SK-N-SH treated with all-trans-retinoic acid at 6 μM for 48 hours (cell line): ENCODE measurements at regions not wholly inside any gene's neighbourhood (a gene's known extent, or its start where the extent isn't known, plus 50 kb on each side); places are given as distances from the start of the nearest gene placed in this dataset.

Source experiments
- ATAC-seq: fragments of 200-7000 bp; cut with Tn5 transposase; 3 replicates; pipeline ENCODE4 v1.9.1; 2020; ENCODE audit warnings: mild to moderate bottlenecking, moderate library complexity
- ARNTL ChIP-seq: fragments of 450-650 bp; formaldehyde crosslinking; IDR thresholded peaks from 2 replicates; pipeline ENCODE4 v1.5.0; 2020; ENCODE audit warnings: low read depth, mild to moderate bottlenecking, moderate library complexity, borderline replicate concordance
- BACH2 ChIP-seq: fragments of 250-450 bp; sonication (Bioruptor Pico); IDR thresholded peaks from 2 replicates; pipeline ENCODE4 v1.9.0; 2021; ENCODE audit warnings: mild to moderate bottlenecking, borderline replicate concordance
- CSDC2 ChIP-seq: fragments of 250-450 bp; sonication (Bioruptor Pico); IDR thresholded peaks from 2 replicates; pipeline ENCODE4 v1.5.0; 2020; ENCODE audit warnings: mild to moderate bottlenecking, moderate library complexity
- CSRNP3 ChIP-seq: fragments of 250-450 bp; sonication (Bioruptor Pico); IDR thresholded peaks from 2 replicates; pipeline ENCODE4 v1.5.1; 2021; ENCODE audit warnings: mild to moderate bottlenecking, moderate library complexity
- ESRRG ChIP-seq: fragments of 250-450 bp; sonication (Bioruptor Pico); IDR thresholded peaks from 2 replicates; pipeline ENCODE4 v1.6.1; 2021; ENCODE audit warnings: mild to moderate bottlenecking
- GLIS3 ChIP-seq: fragments of 250-450 bp; sonication (Bioruptor Pico); IDR thresholded peaks from 2 replicates; pipeline ENCODE4 v1.5.0; 2020; ENCODE audit warnings: mild to moderate bottlenecking, moderate library complexity
- ISL1 ChIP-seq: fragments of 250-450 bp; sonication (Bioruptor Pico); IDR thresholded peaks from 2 replicates; pipeline ENCODE4 v2.1.2; 2022; ENCODE audit warnings: mild to moderate bottlenecking, moderate library complexity
- OSR1 ChIP-seq: fragments of 250-450 bp; sonication (Bioruptor Pico); IDR thresholded peaks from 2 replicates; pipeline ENCODE4 v1.8.0; 2022; ENCODE audit warnings: moderate library complexity, mild to moderate bottlenecking, inconsistent platforms
- PATZ1 ChIP-seq: fragments of 250-450 bp; sonication (Bioruptor Pico); IDR thresholded peaks from 2 replicates; pipeline ENCODE4 v1.8.0; 2020; ENCODE audit warnings: mild to moderate bottlenecking, moderate library complexity, borderline replicate concordance
- PPARA ChIP-seq: fragments of 250-450 bp; sonication (Bioruptor Pico); IDR thresholded peaks from 2 replicates; pipeline ENCODE4 v1.5.0; 2020; ENCODE audit warnings: mild to moderate bottlenecking, borderline replicate concordance
- RARB ChIP-seq: fragments of 250-450 bp; sonication (Bioruptor Pico); IDR thresholded peaks from 2 replicates; pipeline ENCODE4 v1.8.0; 2021; ENCODE audit warnings: mild to moderate bottlenecking, moderate library complexity
- SNAI2 ChIP-seq: fragments of 250-450 bp; sonication (Bioruptor Pico); IDR thresholded peaks from 2 replicates; pipeline ENCODE4 v1.5.0; 2020; ENCODE audit warnings: mild to moderate bottlenecking, moderate library complexity
- TOX ChIP-seq: fragments of 250-450 bp; sonication (Bioruptor Pico); IDR thresholded peaks from 2 replicates; pipeline ENCODE4 v1.8.0; 2021; ENCODE audit warnings: mild to moderate bottlenecking, moderate library complexity, borderline replicate concordance
- ZC3H10 ChIP-seq: fragments of 250-450 bp; sonication (Bioruptor Pico); IDR thresholded peaks from 2 replicates; pipeline ENCODE4 v1.5.1; 2021; ENCODE audit warnings: mild to moderate bottlenecking, moderate library complexity
- ZFP3 ChIP-seq: fragments of 250-450 bp; sonication (Bioruptor Pico); IDR thresholded peaks from 2 replicates; pipeline ENCODE4 v1.5.0; 2020; ENCODE audit warnings: mild to moderate bottlenecking, moderate library complexity
- ZNF565 ChIP-seq: fragments of 450-650 bp; formaldehyde crosslinking; conservative IDR thresholded peaks from 2 replicates; pipeline ENCODE4 v1.5.0; 2020; ENCODE audit warnings: low read depth, mild to moderate bottlenecking, moderate library complexity
- ZNF70 ChIP-seq: fragments of 450-650 bp; formaldehyde crosslinking; IDR thresholded peaks from 2 replicates; pipeline ENCODE4 v1.5.0; 2020; ENCODE audit warnings: mild to moderate bottlenecking, moderate library complexity
- ZNF8 ChIP-seq: fragments of 450-650 bp; formaldehyde crosslinking; IDR thresholded peaks from 2 replicates; pipeline ENCODE4 v1.5.0; 2020; ENCODE audit warnings: mild to moderate bottlenecking, moderate library complexity
- TF ChIP-seq, protein P1 (sequence below): fragments of 250-450 bp; sonication (Bioruptor Pico); IDR thresholded peaks from 2 replicates; pipeline ENCODE4 v1.5.1; 2020; ENCODE audit warnings: low read depth, mild to moderate bottlenecking, moderate library complexity

- ATAC-seq = no peak
- TF ChIP-seq OSR1 (CRISPR knock-in tag) (no peak), ZFP3 (no peak), GLIS3 (CRISPR knock-in tag) (no peak), ISL1 (CRISPR knock-in tag) (no peak)
- TF ChIP-seq, protein P1, sequence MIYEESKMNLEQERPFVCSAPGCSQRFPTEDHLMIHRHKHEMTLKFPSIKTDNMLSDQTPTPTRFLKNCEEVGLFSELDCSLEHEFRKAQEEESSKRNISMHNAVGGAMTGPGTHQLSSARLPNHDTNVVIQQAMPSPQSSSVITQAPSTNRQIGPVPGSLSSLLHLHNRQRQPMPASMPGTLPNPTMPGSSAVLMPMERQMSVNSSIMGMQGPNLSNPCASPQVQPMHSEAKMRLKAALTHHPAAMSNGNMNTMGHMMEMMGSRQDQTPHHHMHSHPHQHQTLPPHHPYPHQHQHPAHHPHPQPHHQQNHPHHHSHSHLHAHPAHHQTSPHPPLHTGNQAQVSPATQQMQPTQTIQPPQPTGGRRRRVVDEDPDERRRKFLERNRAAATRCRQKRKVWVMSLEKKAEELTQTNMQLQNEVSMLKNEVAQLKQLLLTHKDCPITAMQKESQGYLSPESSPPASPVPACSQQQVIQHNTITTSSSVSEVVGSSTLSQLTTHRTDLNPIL (CRISPR knock-in tag) = no peak
These were observed 348.2 kb upstream of the GYPC start for GRCh38 chr2:126307740-126308139.

- no peak for ATAC-seq
- TF ChIP-seq, protein P1 (CRISPR knock-in tag) = no peak
- TF ChIP-seq BACH2 = no peak
- no peak for TF ChIP-seq RARB
- TF ChIP-seq ZNF565 = no peak
- TF ChIP-seq CSRNP3 (CRISPR knock-in tag) = no peak
- no peak for TF ChIP-seq ZNF8
- no peak for TF ChIP-seq GLIS3 (CRISPR knock-in tag)
- no peak for TF ChIP-seq TOX
- TF ChIP-seq PATZ1 (CRISPR knock-in tag) = no peak
- no peak for TF ChIP-seq ZNF70 (CRISPR knock-in tag)
- TF ChIP-seq ZFP3 = no peak
- no peak for TF ChIP-seq ZC3H10 (CRISPR knock-in tag)
- no peak for TF ChIP-seq OSR1 (CRISPR knock-in tag)
- TF ChIP-seq CSDC2 (CRISPR knock-in tag) = no peak
- TF ChIP-seq SNAI2 (CRISPR knock-in tag) = no peak
- TF ChIP-seq PPARA (CRISPR knock-in tag) = no peak
- no peak for TF ChIP-seq ARNTL (CRISPR knock-in tag)
- no peak for TF ChIP-seq ESRRG (CRISPR knock-in tag)
These were observed 346.8 kb upstream of the GYPC start for GRCh38 chr2:126309185-126309584.

DNA sequence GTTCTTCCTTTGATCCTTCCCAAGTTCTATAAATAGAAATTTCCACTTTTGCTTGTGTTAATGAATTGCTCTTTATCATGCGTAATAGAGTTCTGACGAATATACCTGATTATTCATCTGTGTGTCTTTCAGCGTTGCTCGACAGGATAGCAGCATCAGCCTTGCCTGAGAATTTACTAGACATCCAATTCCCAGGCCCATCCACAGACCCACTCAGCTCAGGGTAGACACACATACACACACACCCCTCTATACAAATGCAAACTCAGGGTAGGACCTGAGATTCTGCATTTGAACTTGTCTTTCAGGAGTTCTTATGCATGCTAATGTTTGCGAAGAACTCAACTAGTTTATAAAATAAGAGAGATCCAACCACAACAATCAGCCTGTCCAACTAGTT lies 343.4 kb upstream of the GYPC start:
- no peak for ATAC-seq

GRCh38 chr2:126315828-126316227 lies 340.1 kb upstream of the GYPC start:
- no peak for TF ChIP-seq ZNF70 (CRISPR knock-in tag)
- no peak for TF ChIP-seq BACH2
- no peak for TF ChIP-seq CSDC2 (CRISPR knock-in tag)
- TF ChIP-seq ARNTL (CRISPR knock-in tag) = no peak
- no peak for TF ChIP-seq ZC3H10 (CRISPR knock-in tag)
- no peak for ATAC-seq

More for the DNA sequence above, 343.4 kb upstream of the GYPC start:
- TF ChIP-seq OSR1 (CRISPR knock-in tag) = no peak
- no peak for TF ChIP-seq ZNF70 (CRISPR knock-in tag)
- no peak for TF ChIP-seq ZFP3
- no peak for TF ChIP-seq ZNF8

DNA sequence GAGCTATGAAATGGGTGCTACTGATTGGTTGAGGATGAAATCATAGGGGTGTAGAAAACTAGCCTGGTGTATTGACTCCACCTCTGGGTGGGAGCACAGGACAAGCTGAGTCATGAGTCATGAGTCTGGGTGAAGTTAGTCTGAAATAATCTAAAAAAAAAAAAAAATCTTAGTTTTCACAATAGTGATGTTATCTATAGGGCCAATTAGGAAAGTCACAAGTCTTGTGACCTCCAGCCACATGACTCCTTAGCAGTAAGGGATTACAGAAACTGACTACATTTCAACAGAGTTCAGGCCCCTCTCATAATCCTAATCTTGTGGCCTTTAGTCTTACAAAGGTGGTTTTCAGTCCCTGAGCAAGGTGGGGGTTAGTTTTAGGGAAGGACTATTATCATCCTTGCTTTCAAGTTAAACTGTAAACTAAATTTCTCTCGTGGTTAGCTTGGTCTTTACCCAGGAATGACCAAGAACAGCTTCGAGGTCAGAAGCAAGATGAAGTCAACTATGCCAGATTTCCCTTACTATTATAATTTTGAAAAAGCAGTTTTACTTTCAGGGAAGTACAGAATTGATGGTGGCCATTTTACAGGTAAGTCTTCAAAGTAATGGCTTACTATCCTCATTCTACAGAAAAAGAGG lies 338.0 kb upstream of the GYPC start:
- no peak for ATAC-seq
- TF ChIP-seq PPARA (CRISPR knock-in tag) = no peak
- TF ChIP-seq ZNF70 (CRISPR knock-in tag) = no peak
- TF ChIP-seq, protein P1 (CRISPR knock-in tag) = no peak
